HEK293 (cell line): ENCODE measurements at regions not wholly inside any gene's neighbourhood (a gene's known extent, or its start where the extent isn't known, plus 50 kb on each side); places are given as distances from the start of the nearest gene placed in this dataset.

ENCODE experiments used
- CTCF ChIA-PET: fragments of 350-600 bp; formaldehyde crosslinking; extraction: SDS; loops from one replicate; lab custom pipeline; 2021; ENCODE audit warnings: antibody characterized with exemption; lab: Yijun Ruan, JAX
- POLR2A ChIA-PET: fragments of 300-600 bp; formaldehyde crosslinking; extraction: SDS; loops from one replicate; lab custom pipeline; 2020; ENCODE audit warnings: antibody characterized with exemption, inconsistent platforms; lab: Yijun Ruan, JAX
- H3K27ac ChIP-seq: fragments of 200-500 bp; sonication (Bioruptor generic); 2 replicates; pipeline ENCODE4 v1.5.1; 2014; ENCODE audit warnings: low read depth, low read length, control low read depth, inconsistent platforms; ENCODE audit errors: extremely low read depth
- H3K36me3 ChIP-seq, 2 experiments: fragments of 200-500 bp in 1 of 2; sonication (Bioruptor generic) in 1 of 2; 1 replicate in 1 of 2; 2 replicates in 1 of 2; pipeline ENCODE4 v1.5.1; 2014 to 2017; ENCODE audit warnings: inconsistent platforms in 2 of 2, low read length in 2 of 2; ENCODE audit not compliant: control insufficient read depth in 2 of 2, insufficient read depth in 1 of 2
- H3K4me1 ChIP-seq: fragments of 200-500 bp; sonication (Bioruptor generic); 2 replicates; pipeline ENCODE4 v1.5.1; 2014; ENCODE audit warnings: mild to moderate bottlenecking, low read length, inconsistent platforms; ENCODE audit not compliant: control insufficient read depth, insufficient read depth
- H3K4me3 ChIP-seq: 2 replicates; pipeline ENCODE4 v1.5.1; 2011; ENCODE audit warnings: low read depth, mild to moderate bottlenecking, control low read depth, low read length, moderate library complexity
- H3K9me3 ChIP-seq: fragments of 200-500 bp; sonication (Bioruptor generic); 2 replicates; pipeline ENCODE4 v1.5.1; 2014; ENCODE audit warnings: low read depth, low read length, inconsistent platforms; ENCODE audit not compliant: control insufficient read depth, insufficient read depth
- GLI2 ChIP-seq: fragments of 450-650 bp; formaldehyde crosslinking; IDR thresholded peaks from 2 replicates; pipeline ENCODE4; 2017; ENCODE audit warnings: missing biosample characterization, missing genetic modification characterization, low read depth, borderline replicate concordance
- GLIS1 ChIP-seq: fragments of 450-650 bp; formaldehyde crosslinking; IDR thresholded peaks from 2 replicates; pipeline ENCODE4 v1.5.1; 2016; ENCODE audit warnings: missing biosample characterization, missing genetic modification characterization
- KLF8 ChIP-seq: fragments of 450-650 bp; formaldehyde crosslinking; IDR thresholded peaks from 2 replicates; pipeline ENCODE4 v1.5.1; 2016; ENCODE audit warnings: missing biosample characterization, missing genetic modification characterization
- SCRT2 ChIP-seq: fragments of 450-650 bp; formaldehyde crosslinking; IDR thresholded peaks from 2 replicates; pipeline ENCODE4 v1.5.1; 2016; ENCODE audit warnings: missing biosample characterization, missing genetic modification characterization
- SP7 ChIP-seq: fragments of 450-650 bp; formaldehyde crosslinking; IDR thresholded peaks from 2 replicates; pipeline ENCODE4 v1.5.1; 2016; ENCODE audit warnings: missing biosample characterization, missing genetic modification characterization
- TRIM28 ChIP-seq: IDR thresholded peaks from 2 replicates; pipeline ENCODE4 v1.6.1; 2011; ENCODE audit warnings: low read length, control low read depth, borderline replicate concordance
- ZBTB8A ChIP-seq: fragments of 450-650 bp; formaldehyde crosslinking; IDR thresholded peaks from 2 replicates; pipeline ENCODE4 v1.5.1; 2016; ENCODE audit warnings: missing biosample characterization, missing genetic modification characterization
- ZEB2 ChIP-seq: fragments of 450-650 bp; formaldehyde crosslinking; IDR thresholded peaks from 2 replicates; pipeline ENCODE4 v1.5.1; 2016; ENCODE audit warnings: missing biosample characterization, missing genetic modification characterization
- ZFP69B ChIP-seq: fragments of 450-650 bp; formaldehyde crosslinking; IDR thresholded peaks from 2 replicates; pipeline ENCODE4 v1.5.1; 2016; ENCODE audit warnings: missing biosample characterization, missing genetic modification characterization
- ZNF175 ChIP-seq: fragments of 450-650 bp; formaldehyde crosslinking; IDR thresholded peaks from 2 replicates; pipeline ENCODE4 v1.5.1; 2016; ENCODE audit warnings: missing biosample characterization, missing genetic modification characterization
- ZNF302 ChIP-seq: fragments of 450-650 bp; formaldehyde crosslinking; IDR thresholded peaks from 2 replicates; pipeline ENCODE4 v1.5.1; 2016; ENCODE audit warnings: missing biosample characterization, missing genetic modification characterization, low read depth
- ZNF366 ChIP-seq: fragments of 450-650 bp; formaldehyde crosslinking; conservative IDR thresholded peaks from 2 replicates; pipeline ENCODE4 v1.5.1; 2016; ENCODE audit warnings: missing biosample characterization, missing genetic modification characterization
- ZNF544 ChIP-seq: fragments of 450-650 bp; formaldehyde crosslinking; IDR thresholded peaks from 2 replicates; pipeline ENCODE4 v1.5.0; 2017; ENCODE audit warnings: missing biosample characterization, missing genetic modification characterization
- ZNF596 ChIP-seq: fragments of 450-650 bp; IDR thresholded peaks from 2 replicates; pipeline ENCODE4 v1.5.0; 2018; ENCODE audit warnings: missing biosample characterization, mild to moderate bottlenecking, missing genetic modification characterization, moderate library complexity
- ZNF624 ChIP-seq: fragments of 450-650 bp; formaldehyde crosslinking; IDR thresholded peaks from 2 replicates; pipeline ENCODE4 v1.5.1; 2017; ENCODE audit warnings: missing biosample characterization, missing genetic modification characterization
- ZNF837 ChIP-seq: fragments of 450-650 bp; formaldehyde crosslinking; IDR thresholded peaks from 2 replicates; pipeline ENCODE4 v1.5.1; 2016; ENCODE audit warnings: missing biosample characterization, missing genetic modification characterization
- TF ChIP-seq, protein P1 (sequence below): fragments of 450-650 bp; formaldehyde crosslinking; conservative IDR thresholded peaks from 2 replicates; pipeline ENCODE4 v1.5.1; 2016; ENCODE audit warnings: low read depth, missing biosample characterization, missing genetic modification characterization
- TF ChIP-seq, protein P2 (sequence below): fragments of 450-650 bp; formaldehyde crosslinking; IDR thresholded peaks from 2 replicates; pipeline ENCODE4 v1.5.1; 2016; ENCODE audit warnings: missing biosample characterization, missing genetic modification characterization, borderline replicate concordance
- TF ChIP-seq, protein P3 (sequence below): fragments of 450-650 bp; formaldehyde crosslinking; IDR thresholded peaks from 2 replicates; pipeline ENCODE4; 2016; ENCODE audit warnings: missing biosample characterization, missing genetic modification characterization
- TF ChIP-seq, protein P4 (sequence below): fragments of 450-650 bp; IDR thresholded peaks from 2 replicates; pipeline ENCODE4 v1.5.1; 2018; ENCODE audit warnings: missing biosample characterization, mild to moderate bottlenecking, missing genetic modification characterization

DNA sequence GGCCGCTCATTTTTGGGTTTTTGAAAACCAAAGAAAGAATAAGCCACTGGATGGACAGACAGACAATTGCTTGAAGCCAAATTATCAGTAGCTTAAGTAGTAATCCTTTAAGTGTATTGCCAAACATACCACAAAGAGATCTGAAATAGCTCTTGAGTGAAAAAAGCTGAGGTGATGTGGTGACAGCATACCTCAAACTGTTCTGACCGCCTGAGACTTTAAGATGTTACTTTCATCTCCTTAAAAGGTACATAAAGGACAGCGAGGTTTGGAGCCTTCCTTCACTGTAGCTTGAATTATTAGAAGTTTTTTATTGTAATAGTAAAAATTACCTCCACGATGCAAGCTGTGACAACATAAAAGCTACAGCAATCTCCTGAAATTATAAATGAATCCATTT lies 271.5 kb upstream of the FAM241A start (continued):
- TF ChIP-seq, protein P1, sequence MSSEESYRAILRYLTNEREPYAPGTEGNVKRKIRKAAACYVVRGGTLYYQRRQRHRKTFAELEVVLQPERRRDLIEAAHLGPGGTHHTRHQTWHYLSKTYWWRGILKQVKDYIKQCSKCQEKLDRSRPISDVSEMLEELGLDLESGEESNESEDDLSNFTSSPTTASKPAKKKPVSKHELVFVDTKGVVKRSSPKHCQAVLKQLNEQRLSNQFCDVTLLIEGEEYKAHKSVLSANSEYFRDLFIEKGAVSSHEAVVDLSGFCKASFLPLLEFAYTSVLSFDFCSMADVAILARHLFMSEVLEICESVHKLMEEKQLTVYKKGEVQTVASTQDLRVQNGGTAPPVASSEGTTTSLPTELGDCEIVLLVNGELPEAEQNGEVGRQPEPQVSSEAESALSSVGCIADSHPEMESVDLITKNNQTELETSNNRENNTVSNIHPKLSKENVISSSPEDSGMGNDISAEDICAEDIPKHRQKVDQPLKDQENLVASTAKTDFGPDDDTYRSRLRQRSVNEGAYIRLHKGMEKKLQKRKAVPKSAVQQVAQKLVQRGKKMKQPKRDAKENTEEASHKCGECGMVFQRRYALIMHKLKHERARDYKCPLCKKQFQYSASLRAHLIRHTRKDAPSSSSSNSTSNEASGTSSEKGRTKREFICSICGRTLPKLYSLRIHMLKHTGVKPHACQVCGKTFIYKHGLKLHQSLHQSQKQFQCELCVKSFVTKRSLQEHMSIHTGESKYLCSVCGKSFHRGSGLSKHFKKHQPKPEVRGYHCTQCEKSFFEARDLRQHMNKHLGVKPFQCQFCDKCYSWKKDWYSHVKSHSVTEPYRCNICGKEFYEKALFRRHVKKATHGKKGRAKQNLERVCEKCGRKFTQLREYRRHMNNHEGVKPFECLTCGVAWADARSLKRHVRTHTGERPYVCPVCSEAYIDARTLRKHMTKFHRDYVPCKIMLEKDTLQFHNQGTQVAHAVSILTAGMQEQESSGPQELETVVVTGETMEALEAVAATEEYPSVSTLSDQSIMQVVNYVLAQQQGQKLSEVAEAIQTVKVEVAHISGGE = no peak
- TF ChIP-seq, protein P2, sequence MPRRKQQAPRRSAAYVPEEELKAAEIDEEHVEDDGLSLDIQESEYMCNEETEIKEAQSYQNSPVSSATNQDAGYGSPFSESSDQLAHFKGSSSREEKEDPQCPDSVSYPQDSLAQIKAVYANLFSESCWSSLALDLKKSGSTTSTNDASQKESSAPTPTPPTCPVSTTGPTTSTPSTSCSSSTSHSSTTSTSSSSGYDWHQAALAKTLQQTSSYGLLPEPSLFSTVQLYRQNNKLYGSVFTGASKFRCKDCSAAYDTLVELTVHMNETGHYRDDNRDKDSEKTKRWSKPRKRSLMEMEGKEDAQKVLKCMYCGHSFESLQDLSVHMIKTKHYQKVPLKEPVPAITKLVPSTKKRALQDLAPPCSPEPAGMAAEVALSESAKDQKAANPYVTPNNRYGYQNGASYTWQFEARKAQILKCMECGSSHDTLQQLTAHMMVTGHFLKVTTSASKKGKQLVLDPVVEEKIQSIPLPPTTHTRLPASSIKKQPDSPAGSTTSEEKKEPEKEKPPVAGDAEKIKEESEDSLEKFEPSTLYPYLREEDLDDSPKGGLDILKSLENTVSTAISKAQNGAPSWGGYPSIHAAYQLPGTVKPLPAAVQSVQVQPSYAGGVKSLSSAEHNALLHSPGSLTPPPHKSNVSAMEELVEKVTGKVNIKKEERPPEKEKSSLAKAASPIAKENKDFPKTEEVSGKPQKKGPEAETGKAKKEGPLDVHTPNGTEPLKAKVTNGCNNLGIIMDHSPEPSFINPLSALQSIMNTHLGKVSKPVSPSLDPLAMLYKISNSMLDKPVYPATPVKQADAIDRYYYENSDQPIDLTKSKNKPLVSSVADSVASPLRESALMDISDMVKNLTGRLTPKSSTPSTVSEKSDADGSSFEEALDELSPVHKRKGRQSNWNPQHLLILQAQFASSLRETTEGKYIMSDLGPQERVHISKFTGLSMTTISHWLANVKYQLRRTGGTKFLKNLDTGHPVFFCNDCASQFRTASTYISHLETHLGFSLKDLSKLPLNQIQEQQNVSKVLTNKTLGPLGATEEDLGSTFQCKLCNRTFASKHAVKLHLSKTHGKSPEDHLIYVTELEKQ (tag by site-specific recombination) = no peak
- TF ChIP-seq ZNF302 (tag by site-specific recombination) (no peak), GLIS1 (tag by site-specific recombination) (no peak), KLF8 (tag by site-specific recombination) (no peak), ZFP69B (no peak)

DNA sequence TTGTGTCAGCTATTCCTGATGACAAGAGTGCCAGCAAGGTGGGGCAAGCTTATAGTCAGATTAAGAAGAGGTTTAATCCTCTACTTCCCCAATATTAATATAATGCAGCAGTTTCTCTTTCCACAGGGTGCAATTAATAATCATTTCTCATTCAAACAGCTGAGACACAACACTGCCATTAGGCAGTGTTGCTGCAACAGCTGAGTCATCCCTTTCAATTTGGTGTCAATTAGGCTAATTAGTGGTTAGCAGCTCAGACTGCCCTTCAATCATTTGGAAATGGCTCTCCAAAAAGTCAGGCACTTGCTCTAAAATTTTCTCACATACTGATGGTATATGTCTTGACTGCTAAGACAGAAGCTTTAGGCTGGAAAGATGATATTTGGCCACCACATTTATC lies 265.7 kb upstream of the FAM241A start:
- no peaks in the 10 kb centered on the region for H3K36me3 ChIP-seq
- H3K4me1 ChIP-seq = peaks cover 6% of the 10 kb centered on the region; the same call in 1 of the 2 replicates
- H3K27ac ChIP-seq = no peak overlapping the region
- no peak overlapping the region for H3K4me3 ChIP-seq
- ChIA-PET CTCF (interaction anchor here (1.1 to 1.6 kb wide), 3 partner anchors 24 to 238 kb away, joined by 3 to 6 read pairs (median 4); no protein-coding TSS in a partner anchor), POLR2A (no interaction called here)
- TF ChIP-seq SP7 (tag by site-specific recombination) = peak; percentile 93
- no peak for TF ChIP-seq ZNF596 (tag by site-specific recombination)
- 0 out of 2 replicates have a peak, but pooled peaks have one; percentile 23 for TF ChIP-seq SCRT2 (tag by site-specific recombination)
- TF ChIP-seq ZEB2 = 0 out of 2 replicates have a peak, but pooled peaks have one; percentile 24
- TF ChIP-seq ZNF175 (tag by site-specific recombination) = no peak
- TF ChIP-seq ZBTB8A (tag by site-specific recombination) = no peak
- TF ChIP-seq ZNF624 = no peak
- TF ChIP-seq TRIM28 = no peak
- TF ChIP-seq ZNF837 (tag by site-specific recombination) = no peak
- no peak for TF ChIP-seq GLI2 (tag by site-specific recombination)
- peak; percentile 44 for TF ChIP-seq ZNF366
- TF ChIP-seq, protein P3, sequence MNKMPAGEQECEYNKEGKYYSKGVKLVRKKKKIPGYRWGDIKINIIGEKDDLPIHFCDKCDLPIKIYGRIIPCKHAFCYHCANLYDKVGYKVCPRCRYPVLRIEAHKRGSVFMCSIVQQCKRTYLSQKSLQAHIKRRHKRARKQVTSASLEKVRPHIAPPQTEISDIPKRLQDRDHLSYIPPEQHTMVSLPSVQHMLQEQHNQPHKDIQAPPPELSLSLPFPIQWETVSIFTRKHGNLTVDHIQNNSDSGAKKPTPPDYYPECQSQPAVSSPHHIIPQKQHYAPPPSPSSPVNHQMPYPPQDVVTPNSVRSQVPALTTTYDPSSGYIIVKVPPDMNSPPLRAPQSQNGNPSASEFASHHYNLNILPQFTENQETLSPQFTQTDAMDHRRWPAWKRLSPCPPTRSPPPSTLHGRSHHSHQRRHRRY (tag by site-specific recombination) = no peak
- TF ChIP-seq, protein P4, sequence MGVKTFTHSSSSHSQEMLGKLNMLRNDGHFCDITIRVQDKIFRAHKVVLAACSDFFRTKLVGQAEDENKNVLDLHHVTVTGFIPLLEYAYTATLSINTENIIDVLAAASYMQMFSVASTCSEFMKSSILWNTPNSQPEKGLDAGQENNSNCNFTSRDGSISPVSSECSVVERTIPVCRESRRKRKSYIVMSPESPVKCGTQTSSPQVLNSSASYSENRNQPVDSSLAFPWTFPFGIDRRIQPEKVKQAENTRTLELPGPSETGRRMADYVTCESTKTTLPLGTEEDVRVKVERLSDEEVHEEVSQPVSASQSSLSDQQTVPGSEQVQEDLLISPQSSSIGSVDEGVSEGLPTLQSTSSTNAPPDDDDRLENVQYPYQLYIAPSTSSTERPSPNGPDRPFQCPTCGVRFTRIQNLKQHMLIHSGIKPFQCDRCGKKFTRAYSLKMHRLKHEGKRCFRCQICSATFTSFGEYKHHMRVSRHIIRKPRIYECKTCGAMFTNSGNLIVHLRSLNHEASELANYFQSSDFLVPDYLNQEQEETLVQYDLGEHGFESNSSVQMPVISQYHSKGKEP = 0 out of 2 replicates have a peak, but pooled peaks have one; percentile 15
- no peak for TF ChIP-seq ZNF544 (tag by site-specific recombination)
- H3K9me3 ChIP-seq = no peaks in the 10 kb centered on the region
